HCT116 (cell line): ENCODE measurements at regions not wholly inside any gene's neighbourhood (a gene's known extent, or its start where the extent isn't known, plus 50 kb on each side); places are given as distances from the start of the nearest gene placed in this dataset.

ENCODE experiments used
- ATAC-seq: fragments of 200-7000 bp; cut with Tn5 transposase; 2 replicates; pipeline ENCODE4 v1.9.1; 2020; ENCODE audit warnings: mild to moderate bottlenecking, moderate library complexity
- BruUV-seq: library from RNA; stranded (reverse); fragments of 400-500 nt; replicated peaks from 2 replicates; lab custom pipeline; 2021; lab: Mats Ljungman, UMichigan
- CTCF ChIA-PET: fragments of 300-600 bp; sonication (Branson Sonifier 250); formaldehyde crosslinking; loops from one replicate; lab custom pipeline; 2021; ENCODE audit warnings: antibody characterized with exemption; lab: Charles Lee
- POLR2A ChIA-PET: fragments of 300-600, 350-600 bp; sonication (Branson Sonifier 250); formaldehyde crosslinking; loops from one replicate; lab custom pipeline; 2021; ENCODE audit warnings: antibody characterized with exemption; lab: Charles Lee
- RAD21 ChIA-PET, 2 experiments: fragments of 300-600 bp; sonication (Branson Sonifier 250); formaldehyde crosslinking; loops; one replicate each; lab custom pipeline; 2023; ENCODE audit warnings: low total read pairs in 2 of 2; ENCODE audit not compliant: uncharacterized antibody in 2 of 2, unreplicated experiment in 2 of 2, low non-redundant PET in 1 of 2; lab: Charles Lee
- DNase-seq: peaks from one replicate; pipeline ENCODE4 v3.0.0-alpha.2; 2010; ENCODE audit warnings: low read depth, low spot score
- H2AFZ ChIP-seq: fragments of 200-600 bp; shearing (Covaris generic), sonication (generic); 2 replicates; pipeline ENCODE4 v1.6.1; 2017; ENCODE audit warnings: low read depth, mixed run types, mixed read lengths, antibody characterized with exemption, low read length; ENCODE audit not compliant: poor library complexity, severe bottlenecking
- H3K27ac ChIP-seq: 2 replicates; pipeline ENCODE4 v1.5.1; 2012; ENCODE audit warnings: low read depth, low read length
- H3K27me3 ChIP-seq: fragments of 200-600 bp; sonication (generic); 2 replicates; pipeline ENCODE4 v1.6.1; 2016; ENCODE audit warnings: mixed run types, low read length, mixed read lengths; ENCODE audit not compliant: insufficient read depth
- H3K36me3 ChIP-seq, 2 experiments: fragments of 200-500 bp in 1 of 2; fragments of 200-600 bp in 1 of 2; sonication (Bioruptor generic) in 1 of 2; sonication (generic) in 1 of 2; 2 replicates each; pipeline versions ENCODE4 v1.5.1 to v1.6.1; 2014 to 2016; ENCODE audit warnings: low read length in 2 of 2, inconsistent platforms in 1 of 2, mixed read lengths in 1 of 2, mixed run types in 1 of 2; ENCODE audit not compliant: insufficient read depth in 2 of 2, control insufficient read depth in 1 of 2
- H3K4me1 ChIP-seq, 2 experiments: fragments of 200-600 bp in 1 of 2; sonication (generic) in 1 of 2; 2 replicates each; pipeline versions ENCODE4 v1.5.1 to v1.6.1; 2012 to 2017; ENCODE audit warnings: low read length in 2 of 2, inconsistent platforms in 1 of 2, mild to moderate bottlenecking in 1 of 2, mixed read lengths in 1 of 2, mixed run types in 1 of 2, moderate library complexity in 1 of 2; ENCODE audit not compliant: insufficient read depth in 2 of 2, control insufficient read depth in 1 of 2
- H3K4me2 ChIP-seq: fragments of 200-600 bp; sonication (generic); 2 replicates; pipeline ENCODE4 v1.6.1; 2017; ENCODE audit warnings: mixed run types, low read length, mixed read lengths
- H3K4me3 ChIP-seq, 2 experiments: fragments of 200-600 bp in 1 of 2; sonication (generic) in 1 of 2; replicated peaks in 1 of 2; 2 replicates each; pipeline ENCODE4 v1.5.1; 2011 to 2016; ENCODE audit warnings: low read length in 2 of 2, control low read depth in 1 of 2, low read depth in 1 of 2, mild to moderate bottlenecking in 1 of 2, mixed read lengths in 1 of 2, mixed run types in 1 of 2
- H3K79me2 ChIP-seq: fragments of 200-600 bp; sonication (generic); 2 replicates; pipeline ENCODE4 v1.6.1; 2017; ENCODE audit warnings: mild to moderate bottlenecking, mixed run types, low read length, moderate library complexity, mixed read lengths; ENCODE audit not compliant: insufficient read depth
- H3K9ac ChIP-seq: fragments of 200-600 bp; sonication (generic); 2 replicates; pipeline ENCODE4 v1.6.1; 2016; ENCODE audit warnings: low read length, mixed read lengths
- H3K9me2 ChIP-seq: fragments of 200-600 bp; sonication (generic), shearing (Covaris generic); 2 replicates; pipeline ENCODE4 v1.6.1; 2017; ENCODE audit warnings: mixed run types, mild to moderate bottlenecking, moderate library complexity; ENCODE audit not compliant: insufficient read depth
- H3K9me3 ChIP-seq, 2 experiments: fragments of 200-500 bp in 1 of 2; fragments of 200-600 bp in 1 of 2; sonication (Bioruptor generic) in 1 of 2; sonication (generic) in 1 of 2; 2 replicates each; pipeline ENCODE4 v1.6.1; 2014 to 2017; ENCODE audit warnings: low read length in 2 of 2, mixed read lengths in 2 of 2, inconsistent platforms in 1 of 2, low read depth in 1 of 2, mild to moderate bottlenecking in 1 of 2, mixed run types in 1 of 2, moderate library complexity in 1 of 2; ENCODE audit not compliant: control insufficient read depth in 1 of 2, insufficient read depth in 1 of 2
- H4K20me1 ChIP-seq: fragments of 200-600 bp; sonication (generic), shearing (Covaris generic); 2 replicates; pipeline ENCODE4 v1.6.1; 2017; ENCODE audit warnings: mixed run types, mild to moderate bottlenecking, moderate library complexity; ENCODE audit not compliant: insufficient read depth
- CEBPB ChIP-seq: IDR thresholded peaks from 2 replicates; pipeline ENCODE4 v1.6.1; 2012; ENCODE audit warnings: low read depth
- CTCF ChIP-seq, 3 experiments: fragments of 200-600 bp in 1 of 3; sonication (generic) in 1 of 3; IDR thresholded peaks in 2 of 3; conservative IDR thresholded peaks in 1 of 3; 2 replicates each; pipeline ENCODE4 v1.5.1; 2012 to 2017; ENCODE audit warnings: low read depth in 2 of 3, low read length in 2 of 3, antibody characterized with exemption in 1 of 3, borderline replicate concordance in 1 of 3, control low read depth in 1 of 3, mild to moderate bottlenecking in 1 of 3, mixed read lengths in 1 of 3, mixed run types in 1 of 3, moderate library complexity in 1 of 3; ENCODE audit not compliant: insufficient read depth in 1 of 3
- EGR1 ChIP-seq: IDR thresholded peaks from 2 replicates; pipeline ENCODE4 v1.6.1; 2012; ENCODE audit warnings: low read depth
- ELF1 ChIP-seq: IDR thresholded peaks from 2 replicates; pipeline ENCODE4 v1.6.1; 2012; ENCODE audit warnings: low read depth, borderline replicate concordance
- EZH2phosphoT487 ChIP-seq: fragments of 200-600 bp; IDR thresholded peaks from 2 replicates; pipeline ENCODE4 v1.6.1; 2018; ENCODE audit warnings: antibody characterized with exemption, borderline replicate concordance
- JUND ChIP-seq: IDR thresholded peaks from 2 replicates; pipeline ENCODE4 v1.6.1; 2012
- POLR2A ChIP-seq: IDR thresholded peaks from 2 replicates; pipeline ENCODE4 v1.7.0; 2011; ENCODE audit warnings: borderline replicate concordance; ENCODE audit not compliant: insufficient read depth, insufficient read length; ENCODE audit errors: extremely low read depth
- RAD21 ChIP-seq: IDR thresholded peaks from 2 replicates; pipeline ENCODE4 v1.6.1; 2012; ENCODE audit warnings: low read depth, mild to moderate bottlenecking
- SIN3A ChIP-seq: IDR thresholded peaks from 2 replicates; pipeline ENCODE4 v1.6.1; 2012; ENCODE audit warnings: low read depth
- ZNF274 ChIP-seq: fragments of 200-500 bp; sonication (Bioruptor generic); IDR thresholded peaks from 2 replicates; pipeline ENCODE4 v1.6.1; 2014; ENCODE audit warnings: mild to moderate bottlenecking, low read depth, low read length, inconsistent platforms
- intact Hi-C: fragments of 100-400 bp; cut with micrococcal nuclease; formaldehyde crosslinking; loops from 2 replicates; pipeline ENCODE4 v1.10.0; 2022

- Histone ChIP-seq H3K4me1 (no peaks in the 10 kb centered on the region), H3K36me3 (no peaks in the 10 kb centered on the region), H3K9me2 (no peaks in the 10 kb centered on the region), H3K27ac (no peak overlapping the region), H2AFZ (no peak overlapping the region), H3K9me3 (no peaks in the 10 kb centered on the region; a peak in 1 of 4 replicates), H3K9ac (no peak overlapping the region), H3K4me2 (no peak overlapping the region), H4K20me1 (no peaks in the 10 kb centered on the region), H3K27me3 (0 out of 2 replicates have a peak, but pooled peaks cover under 1% of the 10 kb centered on the region), H3K4me3 (no peak overlapping the region), H3K79me2 (no peaks in the 10 kb centered on the region)
- no peak for TF ChIP-seq EGR1
- no peak for TF ChIP-seq ZNF274
- TF ChIP-seq CTCF (IDR thresholded peaks at IDR 0.05 in 2 of 3, conservative IDR thresholded peaks at IDR 0.05 in 1 of 3; ENCODE audit: borderline replicate concordance in 1 of 3, insufficient read depth in 1 of 3, low read depth in 2 of 3, low read length in 2 of 3): no peak
- no TSS peak for BruUV-seq
- no peak for DNase-seq
- POLR2A ChIA-PET: no interaction called here
- RAD21 ChIA-PET: interaction anchor here in 1 of 2 experiments (0.6 kb wide), 1 partner anchor 376 kb away, joined by 4 read pairs; no protein-coding TSS in a partner anchor
- intact Hi-C loops: loop anchor here (2.0 to 5.0 kb wide), 3 partner anchors 373 to 1029 kb away; no protein-coding TSS in a partner anchor
- ATAC-seq: no peak
- CTCF ChIA-PET: interaction anchor here (0.8 kb wide), 1 partner anchor 490 kb away, joined by 3 read pairs; no protein-coding TSS in a partner anchor
Observed at GRCh38 chr7:94276027-94276426, 118.7 kb upstream of the COL1A2 start.

GRCh38 chr7:94276795-94277194 is 117.9 kb upstream of the COL1A2 start:
- CTCF ChIA-PET: interaction anchor here (0.8 kb wide), 1 partner anchor 490 kb away, joined by 3 read pairs; no protein-coding TSS in a partner anchor
- H3K27me3 ChIP-seq: 0 out of 2 replicates have a peak, but pooled peaks cover 5% of the 10 kb centered on the region
- no peaks in the 10 kb centered on the region for H3K9me2 ChIP-seq
- H4K20me1 ChIP-seq: no peaks in the 10 kb centered on the region
- no TSS peak for BruUV-seq
- H3K4me1 ChIP-seq: no peaks in the 10 kb centered on the region
- H3K36me3 ChIP-seq: no peaks in the 10 kb centered on the region
- TF ChIP-seq CTCF (IDR thresholded peaks at IDR 0.05 in 2 of 3, conservative IDR thresholded peaks at IDR 0.05 in 1 of 3; ENCODE audit: borderline replicate concordance in 1 of 3, insufficient read depth in 1 of 3, low read depth in 2 of 3, low read length in 2 of 3): peak; percentile 17 to 53 (median 46); a peak in 3 of 6 replicates
- TF ChIP-seq RAD21: peak; percentile 66
- no peak for TF ChIP-seq CEBPB
- TF ChIP-seq ELF1: no peak
- TF ChIP-seq JUND: no peak
- no peak for TF ChIP-seq EZH2phosphoT487
- no peak for TF ChIP-seq POLR2A
- no peak for TF ChIP-seq ZNF274
- no peak for TF ChIP-seq SIN3A
- no peaks in the 10 kb centered on the region; a peak in 1 of 4 replicates for H3K9me3 ChIP-seq
- H3K4me3 ChIP-seq: no peak overlapping the region
- H3K4me2 ChIP-seq: no peak overlapping the region
- POLR2A ChIA-PET: no interaction called here
- H3K79me2 ChIP-seq: no peaks in the 10 kb centered on the region
- no peak overlapping the region for H3K27ac ChIP-seq
- ATAC-seq: peak; percentile 81
- H3K9ac ChIP-seq: no peak overlapping the region
- intact Hi-C loops: loop anchor here (2.0 to 5.0 kb wide), 3 partner anchors 374 to 1029 kb away; no protein-coding TSS in a partner anchor
- RAD21 ChIA-PET: no interaction called here
- no peak for DNase-seq
- no peak overlapping the region for H2AFZ ChIP-seq
